ENCODE measurements at regions not wholly inside any gene's neighbourhood (a gene's known extent, or its start where the extent isn't known, plus 50 kb on each side); places are given as distances from the start of the nearest gene placed in this dataset.

DNA sequence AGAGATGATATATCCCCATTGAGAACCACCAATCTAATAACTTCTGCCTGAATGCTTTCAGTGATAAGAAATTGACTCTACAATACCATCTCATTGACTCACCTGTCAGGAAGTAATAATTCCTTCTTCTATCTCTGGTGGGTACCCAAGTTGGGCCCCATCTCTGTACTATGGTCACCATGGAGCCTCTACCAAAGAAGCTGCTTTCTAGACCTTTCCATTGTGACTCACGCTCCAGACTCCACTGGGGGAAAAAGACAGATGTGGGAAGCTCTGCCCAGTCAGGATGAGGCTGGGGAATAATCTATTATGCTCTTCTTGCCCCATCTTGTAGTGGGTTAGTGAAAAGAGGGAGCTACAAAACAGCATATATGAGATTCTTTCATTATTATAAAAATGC is 100.4 kb downstream of the COPRS start:
- no peak for TF ChIP-seq CTCF (IDR thresholded peaks at IDR 0.05)
- no peak for TF ChIP-seq POLR2AphosphoS5 (IDR thresholded peaks at IDR 0.05)
- no peak for TF ChIP-seq POLR2A (IDR thresholded peaks at IDR 0.05)
